ENCODE measurements at regions not wholly inside any gene's neighbourhood (a gene's known extent, or its start where the extent isn't known, plus 50 kb on each side); places are given as distances from the start of the nearest gene placed in this dataset.
"Not testable (repeated sequence)": the region's sequence is repeated elsewhere in the genome, so short reads cannot be mapped to it uniquely, and the experiment has no call there.

DNA sequence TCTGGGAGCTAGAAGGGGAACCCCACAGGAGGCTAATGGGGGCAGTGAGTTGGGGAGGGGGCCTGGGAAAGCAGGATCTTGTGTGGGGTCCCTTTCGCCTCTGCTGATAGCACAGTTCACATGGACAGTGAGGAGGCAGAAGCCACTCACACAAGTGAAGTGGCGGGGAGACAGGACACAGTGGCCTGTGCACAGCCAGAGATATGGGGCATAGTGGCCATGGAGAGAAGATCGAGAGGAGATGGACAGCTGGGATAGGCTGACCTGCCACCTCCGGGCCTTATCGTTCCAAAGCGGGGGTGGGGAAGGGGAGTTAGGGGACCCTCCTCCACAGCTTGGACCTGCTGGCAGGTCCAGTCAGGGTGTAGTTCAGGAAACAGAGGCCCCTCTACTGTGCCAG is 69.8 kb upstream of the EDAR start:
- Mint-ChIP-seq H3K27me3 (no peaks in the 10 kb centered on the region), H3K27ac (no peak overlapping the region), H3K4me1 (ENCODE audit: low read depth) (peaks cover 41% of the 10 kb centered on the region), H3K36me3 (ENCODE audit: low read depth) (no peaks in the 10 kb centered on the region), H3K9me3 (no peaks in the 10 kb centered on the region), H3K4me3 (no peak overlapping the region)
- no peak for DNase-seq

DNA sequence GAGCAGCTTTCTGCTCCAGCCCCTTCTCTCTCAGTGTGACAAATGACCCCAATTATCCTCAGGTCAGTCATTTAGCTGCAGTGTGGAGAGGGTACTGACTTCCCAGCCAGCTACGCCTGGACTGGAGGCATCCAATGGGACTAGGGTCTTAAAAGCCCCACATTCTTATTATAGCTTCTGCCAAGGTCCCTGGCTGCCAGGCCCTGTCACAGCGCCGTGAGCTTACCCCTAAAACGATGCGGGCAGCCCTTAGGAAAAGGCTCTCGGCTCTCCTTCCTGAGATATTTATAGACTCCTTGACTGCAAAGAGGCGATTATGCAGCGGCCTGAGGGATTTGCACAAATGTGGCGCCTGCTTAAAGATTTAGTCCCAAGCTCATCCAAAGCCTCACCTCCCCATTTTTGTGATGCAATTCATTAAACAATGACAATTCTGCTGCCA is 69.2 kb upstream of the EDAR start:
- Mint-ChIP-seq H3K27me3 (no peaks in the 10 kb centered on the region), H3K9me3 (no peaks in the 10 kb centered on the region), H3K36me3 (ENCODE audit: low read depth) (no peaks in the 10 kb centered on the region), H3K4me1 (ENCODE audit: low read depth) (peaks cover 38% of the 10 kb centered on the region), H3K27ac (no peak overlapping the region), H3K4me3 (no peak overlapping the region)
- DNase-seq, result no peak

DNA sequence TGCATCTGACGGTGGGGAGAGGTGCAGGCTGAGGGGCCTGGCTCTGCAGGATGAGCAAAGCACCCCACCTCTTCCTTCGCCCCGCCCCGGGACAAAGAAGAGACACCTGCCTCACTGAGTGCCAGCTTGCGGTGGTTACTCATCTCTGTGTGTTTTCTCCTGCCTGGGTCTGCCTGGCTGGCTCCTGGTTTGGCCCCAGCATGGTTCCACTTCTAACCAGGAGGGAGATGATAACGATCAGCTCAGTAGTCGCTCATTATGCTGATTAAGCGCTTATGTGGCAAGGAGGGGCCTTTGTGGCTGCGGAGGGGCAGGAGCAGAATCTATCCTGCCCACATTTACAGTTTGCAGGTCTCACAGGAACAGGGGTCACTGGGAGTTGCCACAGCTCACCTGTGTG is 68.7 kb upstream of the EDAR start:
- DNase-seq, result peak; percentile 55
- Mint-ChIP-seq H3K27ac (no peak overlapping the region), H3K9me3 (no peaks in the 10 kb centered on the region), H3K4me3 (no peak overlapping the region), H3K27me3 (no peaks in the 10 kb centered on the region), H3K4me1 (ENCODE audit: low read depth) (peaks cover 32% of the 10 kb centered on the region), H3K36me3 (ENCODE audit: low read depth) (no peaks in the 10 kb centered on the region)

DNA sequence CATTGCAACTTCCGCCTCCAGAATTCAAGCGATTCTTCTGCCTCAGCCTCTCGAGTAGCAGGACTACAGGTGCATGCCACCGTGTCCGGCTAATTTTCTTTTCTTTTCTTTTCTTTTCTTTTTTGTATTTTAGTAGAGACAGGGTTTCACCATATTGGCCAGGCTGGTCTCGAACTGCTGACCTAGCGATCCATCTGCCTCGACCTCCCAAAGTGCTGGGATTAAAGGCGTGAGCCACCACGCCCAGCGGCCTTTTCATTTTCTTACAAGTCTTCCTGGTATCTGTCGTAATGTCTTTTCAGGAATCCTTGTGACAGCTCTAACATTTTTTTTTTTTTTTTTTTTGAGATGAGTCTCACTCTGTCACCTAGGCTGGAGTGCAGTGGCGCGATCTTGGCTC is 66.4 kb upstream of the EDAR start:
- no peaks in the 10 kb centered on the region for H3K9me3 Mint-ChIP-seq
- H3K27me3 Mint-ChIP-seq, result no peaks in the 10 kb centered on the region
- no peak overlapping the region for H3K27ac Mint-ChIP-seq
- H3K4me1 Mint-ChIP-seq (ENCODE audit: low read depth), result peaks cover 26% of the 10 kb centered on the region
- DNase-seq, result no peak
- no peak overlapping the region for H3K4me3 Mint-ChIP-seq
- H3K36me3 Mint-ChIP-seq (ENCODE audit: low read depth), result no peaks in the 10 kb centered on the region

DNA sequence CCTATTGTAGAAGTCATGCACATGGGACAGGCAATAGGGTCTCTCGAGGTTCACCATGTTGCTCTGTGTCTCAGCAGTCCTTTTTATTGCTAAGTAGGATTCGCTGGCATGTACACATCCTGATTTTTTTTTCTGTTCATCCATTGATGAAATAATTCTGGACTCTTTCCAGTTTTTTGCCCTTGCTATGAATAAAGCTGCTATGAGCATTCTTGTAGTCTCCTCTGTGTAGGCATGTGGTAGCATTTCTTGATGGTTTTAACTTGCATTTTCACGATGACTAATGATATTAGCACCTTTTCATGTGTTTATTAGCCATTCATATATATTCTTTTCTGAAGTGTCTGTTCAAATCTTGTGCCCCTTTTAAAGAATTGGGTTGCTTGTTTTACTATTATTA is 65.8 kb upstream of the EDAR start:
- Mint-ChIP-seq H3K4me3 (no peak overlapping the region), H3K4me1 (ENCODE audit: low read depth) (peaks cover 22% of the 10 kb centered on the region), H3K27me3 (no peaks in the 10 kb centered on the region), H3K27ac (no peak overlapping the region), H3K36me3 (ENCODE audit: low read depth) (no peaks in the 10 kb centered on the region), H3K9me3 (no peaks in the 10 kb centered on the region)
- DNase-seq, result no peak

DNA sequence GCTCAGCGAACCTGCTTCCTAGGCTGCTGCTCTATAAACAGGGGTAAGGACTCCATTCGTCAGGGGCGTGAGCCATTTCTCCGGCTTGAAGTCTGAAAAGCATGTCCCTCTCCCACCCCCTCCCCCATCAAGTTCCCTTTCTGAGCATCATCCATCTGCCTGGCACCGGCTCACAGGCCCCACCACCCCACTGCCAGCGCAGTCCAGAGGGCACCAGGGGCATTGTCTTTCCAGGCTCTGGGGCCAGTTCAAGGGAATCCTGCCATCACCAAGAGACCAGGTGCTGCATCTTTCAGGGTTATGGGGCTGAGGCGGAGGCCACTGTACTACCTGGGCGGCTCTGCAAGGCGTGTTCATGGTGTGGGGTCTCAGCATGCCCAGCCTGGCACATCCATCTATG is 64.7 kb upstream of the EDAR start:
- H3K36me3 Mint-ChIP-seq (ENCODE audit: low read depth), result no peaks in the 10 kb centered on the region

DNA sequence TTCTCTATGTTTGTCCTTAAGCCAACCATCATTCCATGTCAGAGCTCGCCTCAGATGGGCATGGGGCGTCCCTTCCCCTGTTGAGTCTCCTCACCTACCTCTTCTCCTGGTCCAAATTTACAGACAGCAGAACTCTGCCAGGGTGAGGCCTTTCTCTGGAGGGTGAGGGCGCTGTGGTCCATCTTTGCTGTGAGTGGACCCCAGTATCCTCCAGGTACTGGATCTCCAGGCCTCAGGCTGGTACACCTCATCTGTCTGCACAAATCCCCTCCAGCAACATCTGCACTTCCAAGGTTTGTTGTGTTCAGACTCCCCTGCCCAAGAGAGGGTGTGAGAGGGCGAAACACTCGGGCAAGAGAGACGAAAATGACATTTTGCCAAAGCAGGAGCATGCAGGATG is 63.9 kb upstream of the EDAR start:
- Mint-ChIP-seq H3K4me3 (no peak overlapping the region), H3K27me3 (no peaks in the 10 kb centered on the region), H3K27ac (no peak overlapping the region), H3K4me1 (ENCODE audit: low read depth) (peaks cover 12% of the 10 kb centered on the region), H3K36me3 (ENCODE audit: low read depth) (no peaks in the 10 kb centered on the region), H3K9me3 (no peaks in the 10 kb centered on the region)
- DNase-seq, result no peak

More for the DNA sequence above, 64.7 kb upstream of the EDAR start:
- Mint-ChIP-seq H3K27ac (no peak overlapping the region), H3K9me3 (no peaks in the 10 kb centered on the region), H3K27me3 (no peaks in the 10 kb centered on the region), H3K4me3 (no peak overlapping the region), H3K4me1 (ENCODE audit: low read depth) (peaks cover 20% of the 10 kb centered on the region)
- DNase-seq, result no peak

DNA sequence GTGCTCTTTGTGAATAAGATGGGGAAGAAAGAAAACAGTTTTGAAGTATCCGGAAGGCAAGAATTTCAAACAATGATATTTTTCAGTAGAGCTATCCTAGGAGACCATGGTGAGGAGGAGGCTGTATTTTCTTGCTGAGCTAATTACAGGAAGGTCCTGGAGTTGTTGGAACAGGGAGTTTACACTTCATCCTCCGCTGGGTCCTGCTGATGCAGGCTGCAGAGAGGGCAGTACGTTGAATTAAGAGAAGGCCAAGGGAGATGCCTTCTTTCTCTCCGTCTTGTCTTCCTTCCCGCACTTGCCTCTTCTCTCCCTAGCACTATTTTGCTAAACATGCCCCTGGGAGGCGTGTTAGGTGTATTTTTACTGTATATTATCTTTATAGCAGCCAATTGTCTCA is 60.0 kb upstream of the EDAR start:
- no peak overlapping the region for H3K27ac Mint-ChIP-seq
- H3K27me3 Mint-ChIP-seq, result no peaks in the 10 kb centered on the region
- H3K4me3 Mint-ChIP-seq, result no peak overlapping the region
- peaks cover 16% of the 10 kb centered on the region for H3K4me1 Mint-ChIP-seq (ENCODE audit: low read depth)
- H3K36me3 Mint-ChIP-seq (ENCODE audit: low read depth), result no peaks in the 10 kb centered on the region
- DNase-seq, result no peak
- H3K9me3 Mint-ChIP-seq, result no peaks in the 10 kb centered on the region

DNA sequence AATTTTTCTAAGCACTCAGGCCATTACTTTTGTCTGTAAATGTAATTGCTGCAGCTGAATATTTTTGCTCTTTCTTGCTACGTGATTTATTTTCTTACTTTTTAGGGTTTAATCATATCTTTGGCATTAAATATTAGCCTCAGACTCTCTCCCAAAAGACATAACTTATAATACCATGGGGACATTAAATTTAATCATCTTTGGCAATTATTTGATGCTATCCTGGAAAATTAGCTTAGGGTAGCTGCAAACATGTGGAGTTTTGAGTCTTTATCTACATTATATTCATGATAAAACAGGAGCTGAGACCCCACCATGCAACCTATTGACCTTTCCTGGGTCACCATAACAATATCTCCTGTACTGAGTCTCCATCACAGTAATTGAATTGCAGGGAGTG is 59.1 kb upstream of the EDAR start:
- H3K27me3 Mint-ChIP-seq, result no peaks in the 10 kb centered on the region
- DNase-seq, result no peak
- no peaks in the 10 kb centered on the region for H3K9me3 Mint-ChIP-seq
- no peaks in the 10 kb centered on the region for H3K36me3 Mint-ChIP-seq (ENCODE audit: low read depth)
- no peak overlapping the region for H3K27ac Mint-ChIP-seq
- no peak overlapping the region for H3K4me3 Mint-ChIP-seq
- peaks cover 16% of the 10 kb centered on the region for H3K4me1 Mint-ChIP-seq (ENCODE audit: low read depth)

DNA sequence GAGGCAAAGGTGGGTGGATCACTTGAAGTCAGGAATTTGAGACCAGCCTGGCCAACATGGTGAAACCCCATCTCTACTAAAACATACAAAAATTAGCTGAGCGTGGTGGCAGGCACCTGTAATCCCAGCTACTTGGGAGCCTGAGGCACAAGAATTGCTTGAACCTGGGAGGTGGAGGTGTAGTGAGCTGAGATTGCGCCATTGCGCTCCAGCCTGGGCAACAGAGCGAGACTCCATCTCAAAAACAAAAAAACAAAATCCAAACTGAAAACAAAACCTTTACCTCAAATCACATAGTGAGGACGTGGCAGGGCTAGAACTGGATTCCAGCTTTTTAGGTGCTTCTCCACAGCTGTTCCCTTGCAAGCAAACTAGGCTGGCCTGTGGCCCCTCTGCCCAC is 58.5 kb upstream of the EDAR start:
- not testable (repeated sequence) for H3K27ac Mint-ChIP-seq

DNA sequence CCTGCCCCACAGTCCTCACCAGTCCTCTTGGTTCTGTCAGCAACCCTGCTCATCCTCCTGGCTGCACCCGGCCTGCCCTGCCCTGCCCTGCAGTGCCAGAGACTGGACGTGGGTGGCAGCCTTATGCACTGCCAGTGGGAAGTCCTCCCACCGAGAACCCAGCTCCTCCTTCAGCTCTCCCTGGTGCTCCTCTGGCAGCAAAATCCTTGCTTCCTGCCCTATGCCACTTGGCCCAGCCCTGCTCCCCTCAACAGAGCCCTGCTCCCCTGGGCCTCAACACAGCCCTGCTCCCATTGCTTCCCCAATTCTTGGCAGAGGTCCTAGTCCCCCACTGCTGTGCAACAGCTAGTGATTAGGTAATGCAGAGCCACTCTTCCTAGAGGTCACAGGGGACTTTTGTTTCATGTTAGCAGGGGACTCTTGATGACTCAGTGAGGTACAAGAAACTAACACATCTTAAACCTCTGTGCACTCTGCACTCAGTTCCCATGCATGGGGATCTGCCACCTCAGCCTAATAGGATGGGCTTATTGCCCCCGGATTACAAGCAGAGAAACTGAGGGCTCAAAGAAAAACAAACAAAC is 58.0 kb upstream of the EDAR start:
- no peak overlapping the region for H3K4me3 Mint-ChIP-seq

More for the DNA sequence above, 58.5 kb upstream of the EDAR start:
- not testable (repeated sequence) for H3K9me3 Mint-ChIP-seq; H3K27me3 Mint-ChIP-seq; DNase-seq; H3K36me3 Mint-ChIP-seq (ENCODE audit: low read depth); H3K4me3 Mint-ChIP-seq
- peaks cover 16% of the 10 kb centered on the region for H3K4me1 Mint-ChIP-seq (ENCODE audit: low read depth)

DNA sequence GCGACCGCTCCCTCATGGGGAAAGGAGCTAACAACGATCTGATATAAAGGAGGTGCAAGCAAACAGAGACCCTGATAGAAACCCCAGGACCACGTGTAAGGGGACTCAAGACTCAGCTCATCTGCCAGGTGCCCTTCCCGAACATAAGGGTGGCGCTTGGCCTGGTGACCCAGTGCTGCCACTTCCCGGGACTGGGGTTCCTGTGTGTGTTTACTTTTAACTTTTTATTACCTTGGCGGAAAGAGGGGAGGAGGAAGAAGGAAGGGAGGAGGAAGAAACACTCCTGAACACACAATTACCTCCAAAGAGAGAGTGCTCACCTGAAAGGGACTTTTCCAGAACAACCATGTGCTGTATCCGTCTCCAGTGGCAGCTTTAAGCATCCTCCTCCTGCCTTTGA is 56.5 kb upstream of the EDAR start:
- DNase-seq, result no peak
- Mint-ChIP-seq H3K27ac (no peak overlapping the region), H3K9me3 (no peaks in the 10 kb centered on the region), H3K4me1 (ENCODE audit: low read depth) (peaks cover 16% of the 10 kb centered on the region), H3K4me3 (no peak overlapping the region), H3K36me3 (ENCODE audit: low read depth) (no peaks in the 10 kb centered on the region), H3K27me3 (no peaks in the 10 kb centered on the region)

More for the DNA sequence above, 58.0 kb upstream of the EDAR start:
- Mint-ChIP-seq H3K36me3 (ENCODE audit: low read depth) (no peaks in the 10 kb centered on the region), H3K27me3 (no peaks in the 10 kb centered on the region), H3K27ac (peak overlapping the region; percentile 79), H3K9me3 (no peaks in the 10 kb centered on the region), H3K4me1 (ENCODE audit: low read depth) (peaks cover 16% of the 10 kb centered on the region)
- DNase-seq, result no peak

DNA sequence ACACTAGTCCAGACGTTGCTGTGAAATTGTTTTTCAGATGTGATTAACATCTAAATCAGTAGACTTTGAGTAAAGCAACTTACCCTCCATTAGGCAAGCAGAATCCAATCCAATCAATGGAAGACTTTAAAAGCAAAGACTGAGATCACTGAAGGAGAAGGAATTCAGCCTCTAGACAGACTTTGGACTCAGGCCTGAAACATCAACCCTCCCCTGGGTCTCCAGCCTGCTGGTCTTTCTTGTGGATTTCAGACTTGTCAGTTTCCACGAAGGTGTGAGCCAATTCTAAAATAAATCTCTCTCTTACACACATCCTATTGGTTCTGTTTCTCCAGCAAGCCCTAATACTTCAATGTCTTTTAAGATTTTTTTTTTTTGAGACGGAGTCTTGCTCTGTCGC is 50.0 kb upstream of the EDAR start:
- Mint-ChIP-seq H3K4me1 (ENCODE audit: low read depth) (peaks cover 20% of the 10 kb centered on the region), H3K9me3 (no peaks in the 10 kb centered on the region), H3K4me3 (no peak overlapping the region), H3K36me3 (ENCODE audit: low read depth) (no peaks in the 10 kb centered on the region), H3K27me3 (no peaks in the 10 kb centered on the region), H3K27ac (no peak overlapping the region)
- DNase-seq, result no peak

Data from activated T-cell treated with anti-CD3 and anti-CD28 coated beads, Interleukin-2, amount 50 U/mL, for 24 hours (primary cell).